NOMO-1 treated with DMSO at 0.1 percent for 48 hours (cell line): ENCODE measurements at regions not wholly inside any gene's neighbourhood (a gene's known extent, or its start where the extent isn't known, plus 50 kb on each side); places are given as distances from the start of the nearest gene placed in this dataset.

ENCODE experiments used
- DNase-seq: peaks from one replicate; lab custom pipeline; 2025; ENCODE audit not compliant: unreplicated experiment; lab: John Stamatoyannopoulos, UW

- no peak for DNase-seq
These were observed 362.0 kb upstream of the NFE2L3 start for GRCh38 chr7:25789701-25790640.

GRCh38 chr7:25790963-25791362 is 361.0 kb upstream of the NFE2L3 start:
- no peak for DNase-seq

GRCh38 chr7:25792586-25792985 is 359.4 kb upstream of the NFE2L3 start:
- peak; percentile 28 for DNase-seq

- DNase-seq = no peak
These were observed 356.2 kb upstream of the NFE2L3 start for GRCh38 chr7:25795824-25796235.

GRCh38 chr7:25798344-25798743 is 353.7 kb upstream of the NFE2L3 start:
- no peak for DNase-seq

- DNase-seq = no peak
These were observed 350.8 kb upstream of the NFE2L3 start for GRCh38 chr7:25801214-25801613.

- DNase-seq = no peak
These were observed 349.9 kb upstream of the NFE2L3 start for GRCh38 chr7:25802057-25802456.

- DNase-seq = no peak
These were observed 349.5 kb upstream of the NFE2L3 start for GRCh38 chr7:25802473-25802872.

- no peak for DNase-seq
These were observed 348.7 kb upstream of the NFE2L3 start for GRCh38 chr7:25803117-25803887.

GRCh38 chr7:25804154-25804553 is 347.8 kb upstream of the NFE2L3 start:
- no peak for DNase-seq

- DNase-seq = no peak
These were observed 346.8 kb upstream of the NFE2L3 start for GRCh38 chr7:25805027-25805687.

- no peak for DNase-seq
These were observed 344.8 kb upstream of the NFE2L3 start for GRCh38 chr7:25807086-25807611.

GRCh38 chr7:25809441-25809840 is 342.6 kb upstream of the NFE2L3 start:
- no peak for DNase-seq

GRCh38 chr7:25812086-25812850 is 339.7 kb upstream of the NFE2L3 start:
- no peak for DNase-seq

GRCh38 chr7:25813381-25813780 is 338.6 kb upstream of the NFE2L3 start:
- no peak for DNase-seq

GRCh38 chr7:25815711-25816110 is 336.3 kb upstream of the NFE2L3 start:
- no peak for DNase-seq

- no peak for DNase-seq
These were observed 331.5 kb upstream of the NFE2L3 start for GRCh38 chr7:25820432-25821040.

GRCh38 chr7:25821225-25821624 is 330.8 kb upstream of the NFE2L3 start:
- no peak for DNase-seq

- DNase-seq = no peak
These were observed 329.2 kb upstream of the NFE2L3 start for GRCh38 chr7:25822823-25823222.

- no peak for DNase-seq
These were observed 328.4 kb upstream of the NFE2L3 start for GRCh38 chr7:25823571-25823970.
